GM21786 (cell line): ENCODE measurements at regions not wholly inside any gene's neighbourhood (a gene's known extent, or its start where the extent isn't known, plus 50 kb on each side); places are given as distances from the start of the nearest gene placed in this dataset.
"Not testable (repeated sequence)": the region's sequence is repeated elsewhere in the genome, so short reads cannot be mapped to it uniquely, and the experiment has no call there.

Experiments used
- ATAC-seq: cut with Tn5 transposase; IDR thresholded peaks from one replicate; pipeline ENCODE4 v1.9.1; 2021; ENCODE audit not compliant: unreplicated experiment

DNA sequence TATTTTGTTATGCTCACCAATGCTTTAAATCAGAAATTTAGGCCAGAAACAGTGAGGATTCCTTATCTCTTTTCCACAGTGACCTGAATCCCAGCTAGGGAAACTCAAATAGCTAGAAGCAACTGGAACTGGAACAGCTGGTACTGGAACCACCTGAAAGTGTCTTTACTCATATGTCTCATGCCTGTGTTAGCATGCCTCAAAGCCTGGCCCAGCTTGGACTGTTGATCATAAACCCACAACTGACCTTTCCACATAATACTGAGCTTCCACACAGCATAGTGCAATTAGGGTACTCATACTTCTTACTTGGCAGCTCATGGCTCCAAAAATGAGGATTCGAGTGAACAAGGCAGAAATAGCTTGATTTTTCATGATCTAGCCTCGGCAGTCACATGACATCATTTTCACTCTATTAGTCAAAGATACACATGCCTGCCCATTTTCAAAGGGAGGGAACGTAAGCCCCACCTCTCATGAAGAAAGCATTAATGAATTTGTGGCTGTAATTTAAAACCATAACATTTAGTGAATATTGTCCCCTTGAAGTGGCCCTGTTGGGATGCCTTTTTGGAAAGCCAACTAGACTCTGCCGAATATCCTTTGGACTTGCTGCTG, 80.8 kb upstream of the ACSL1 start:
- ATAC-seq: no peak

DNA sequence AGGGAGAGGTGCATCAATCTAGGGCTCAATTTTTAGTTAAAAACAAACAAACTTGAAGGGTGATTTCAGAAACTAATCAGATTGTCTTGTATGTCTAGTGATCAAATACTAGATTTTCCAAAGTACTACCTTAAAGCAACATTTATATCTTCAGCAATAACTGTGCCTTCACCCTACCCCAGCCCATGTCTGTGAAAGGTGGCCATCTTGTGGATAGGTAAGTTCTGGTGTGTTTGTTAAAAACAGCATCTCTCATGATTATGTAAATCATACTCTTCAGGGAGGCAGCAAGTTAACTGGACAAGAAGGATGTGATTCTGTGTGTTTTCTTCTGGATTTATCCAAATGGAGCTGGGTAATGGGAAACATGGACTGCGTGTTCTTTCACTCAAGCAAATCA, 81.4 kb upstream of the ACSL1 start:
- peak; percentile 62 for ATAC-seq

- no peak for ATAC-seq
Observed at GRCh38 chr4:184907810-184908209, 82.0 kb upstream of the ACSL1 start.

GRCh38 chr4:184911310-184911709, 85.5 kb upstream of the ACSL1 start:
- no peak for ATAC-seq

- ATAC-seq: no peak
Observed at GRCh38 chr4:184913356-184914143, 87.8 kb upstream of the ACSL1 start.

DNA sequence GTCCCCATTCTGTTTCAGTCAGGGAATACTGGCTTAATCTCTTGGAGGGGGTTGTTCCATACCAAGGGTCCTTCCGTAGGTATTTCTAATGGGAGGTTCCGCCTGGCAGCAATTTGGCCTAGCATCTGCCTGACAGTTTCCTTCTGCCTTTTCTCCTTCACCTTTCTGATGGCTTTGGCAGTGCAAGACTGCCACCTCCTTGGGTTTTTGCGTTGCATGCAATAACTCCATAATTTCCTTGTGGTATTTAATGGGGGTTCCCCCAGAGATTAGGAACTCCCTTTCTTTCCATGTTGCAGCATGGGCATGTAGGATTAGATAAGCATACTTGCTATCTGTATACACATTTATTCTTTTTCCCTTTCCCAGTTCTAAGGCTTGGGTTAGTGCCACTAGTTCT, 93.0 kb upstream of the ACSL1 start:
- not testable (repeated sequence) for ATAC-seq

GRCh38 chr4:184921456-184921855, 95.7 kb upstream of the ACSL1 start:
- no peak for ATAC-seq

DNA sequence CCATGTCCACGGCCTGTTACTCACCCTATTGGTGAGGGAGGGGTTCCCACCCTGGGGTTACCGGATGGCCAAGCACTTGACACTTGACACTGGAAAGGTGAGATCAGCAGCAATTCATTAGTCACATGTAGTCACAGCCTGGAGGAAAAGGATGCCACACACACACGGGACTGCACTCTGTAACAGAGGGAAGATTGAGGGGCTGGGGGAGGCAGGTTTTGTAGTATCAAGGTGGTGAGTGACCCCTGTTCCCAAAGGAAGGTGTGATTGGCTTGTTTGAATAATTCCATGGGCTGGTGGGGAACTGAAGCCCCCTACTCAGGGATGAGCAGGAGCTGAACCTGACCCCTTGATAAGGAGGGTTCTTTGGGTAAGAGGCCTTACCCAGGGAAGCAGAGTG, 96.0 kb upstream of the HELT start:
- ATAC-seq: no peak

- no peak for ATAC-seq
Observed at GRCh38 chr4:184924516-184924915, 93.8 kb upstream of the HELT start.

DNA sequence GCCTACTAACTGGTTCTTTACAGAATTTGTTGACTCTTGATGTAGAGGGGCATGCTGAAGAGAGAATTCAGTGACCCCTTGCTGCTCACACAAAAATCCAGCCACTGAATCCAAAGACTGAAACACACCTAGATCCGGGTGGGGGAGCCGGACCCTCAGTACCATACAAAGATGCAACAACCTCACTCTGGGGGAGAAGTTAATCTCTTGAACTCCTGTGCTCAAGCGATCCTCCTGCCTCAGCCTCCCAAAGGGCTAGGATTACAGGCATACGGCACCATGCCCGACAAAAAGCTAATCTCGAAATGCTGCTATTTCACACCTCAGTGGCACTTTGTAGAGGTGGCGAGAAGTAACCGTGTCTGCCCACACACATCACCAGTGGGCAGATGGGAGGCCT, 88.8 kb upstream of the HELT start:
- ATAC-seq: no peak

DNA sequence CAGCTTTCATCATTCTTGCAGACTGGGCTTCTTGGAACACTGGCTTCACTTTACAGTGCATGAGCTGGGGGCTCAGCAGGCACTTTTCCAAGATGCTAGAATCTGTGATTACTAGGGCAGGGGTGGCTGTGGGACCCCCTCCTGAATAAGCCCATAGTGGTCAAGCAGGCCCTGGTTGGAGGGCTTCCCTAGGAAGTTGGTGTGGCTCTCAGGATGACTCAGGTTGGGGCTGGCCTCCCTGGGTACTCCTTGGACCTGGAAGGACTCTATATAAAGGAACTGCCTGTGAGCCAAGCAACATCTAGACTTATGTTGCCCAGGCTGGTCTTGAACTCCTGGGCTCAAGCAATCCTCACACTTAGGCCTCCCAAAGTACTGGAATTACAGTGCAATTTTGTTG, 88.3 kb upstream of the HELT start:
- no peak for ATAC-seq

- ATAC-seq: no peak
Observed at GRCh38 chr4:184932343-184932742, 85.9 kb upstream of the HELT start.

DNA sequence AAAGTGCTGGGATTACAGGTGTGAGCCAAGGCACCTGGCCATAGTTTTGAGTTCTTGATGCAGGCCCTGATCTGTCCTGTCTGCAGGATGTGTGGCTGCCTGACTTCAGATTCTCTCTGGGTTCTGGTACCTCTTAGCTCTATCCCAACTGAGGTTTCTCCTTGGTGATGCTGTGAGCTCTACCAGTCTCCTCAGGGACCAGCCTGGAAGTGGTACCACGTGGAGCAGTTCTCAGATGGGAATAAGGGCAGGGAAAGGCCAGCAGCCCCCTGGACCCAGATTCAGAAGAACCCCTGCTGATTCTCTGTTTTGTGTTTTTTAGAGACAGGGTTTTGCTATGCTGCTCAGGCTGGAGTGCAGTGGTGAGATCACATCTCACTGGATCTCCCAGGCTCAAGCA, 85.0 kb upstream of the HELT start:
- no peak for ATAC-seq

DNA sequence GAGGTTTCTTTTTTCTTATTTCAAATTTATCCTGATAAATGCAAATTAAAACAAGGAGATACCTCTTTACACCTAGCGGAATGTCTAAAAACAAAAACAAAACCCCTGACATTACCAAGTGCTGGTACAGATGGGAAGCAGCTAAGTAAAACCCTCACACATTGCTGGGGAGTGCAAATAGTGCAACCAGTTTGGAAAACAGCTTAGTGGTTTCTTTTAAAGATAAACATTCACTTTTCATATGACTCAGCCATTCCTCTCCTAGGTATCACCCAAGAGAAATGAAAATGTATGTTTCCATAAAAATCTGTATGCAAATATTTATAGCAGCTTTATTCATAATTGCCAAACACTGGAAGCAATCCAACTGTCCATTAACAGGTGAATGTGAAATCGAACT, 84.1 kb upstream of the HELT start:
- no peak for ATAC-seq

DNA sequence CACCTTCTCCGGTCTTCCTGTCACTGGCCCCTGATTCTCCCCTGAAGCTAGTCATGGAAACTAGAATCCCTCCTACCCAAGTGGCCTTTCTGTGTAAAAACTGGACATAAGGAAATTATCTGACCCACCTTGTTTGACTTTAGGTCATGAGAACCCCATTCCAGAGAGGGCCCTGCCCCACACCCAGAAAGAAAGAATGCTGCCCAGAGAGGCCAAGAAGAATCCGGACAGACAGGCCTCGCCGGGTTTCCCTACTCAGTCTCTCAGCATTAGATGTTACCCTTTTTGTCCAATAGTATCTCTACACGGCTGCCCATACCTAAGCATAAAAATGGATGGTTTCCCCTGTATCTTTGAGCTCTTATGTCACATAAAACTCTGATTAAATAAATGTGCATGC, 83.3 kb upstream of the HELT start:
- no peak for ATAC-seq

DNA sequence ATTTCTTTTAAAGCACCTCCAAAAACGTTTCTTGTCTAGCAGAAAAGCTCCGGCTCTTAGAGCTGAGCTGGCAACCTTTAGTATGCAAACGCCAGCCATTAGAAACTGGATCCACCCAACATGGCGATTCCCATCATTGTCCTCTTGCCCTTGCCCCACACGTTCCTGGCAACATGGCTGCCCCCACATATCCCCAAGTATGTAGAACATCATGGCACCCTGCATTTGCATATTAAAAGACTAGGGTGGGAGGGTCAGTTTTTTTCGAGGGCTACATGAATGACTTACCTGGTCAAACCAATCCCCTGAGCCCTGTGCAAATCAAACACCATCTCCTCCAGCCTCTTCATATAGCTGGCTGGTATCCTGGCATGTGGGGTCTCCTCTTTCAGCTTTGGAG, 82.2 kb upstream of the HELT start:
- ATAC-seq: no peak

DNA sequence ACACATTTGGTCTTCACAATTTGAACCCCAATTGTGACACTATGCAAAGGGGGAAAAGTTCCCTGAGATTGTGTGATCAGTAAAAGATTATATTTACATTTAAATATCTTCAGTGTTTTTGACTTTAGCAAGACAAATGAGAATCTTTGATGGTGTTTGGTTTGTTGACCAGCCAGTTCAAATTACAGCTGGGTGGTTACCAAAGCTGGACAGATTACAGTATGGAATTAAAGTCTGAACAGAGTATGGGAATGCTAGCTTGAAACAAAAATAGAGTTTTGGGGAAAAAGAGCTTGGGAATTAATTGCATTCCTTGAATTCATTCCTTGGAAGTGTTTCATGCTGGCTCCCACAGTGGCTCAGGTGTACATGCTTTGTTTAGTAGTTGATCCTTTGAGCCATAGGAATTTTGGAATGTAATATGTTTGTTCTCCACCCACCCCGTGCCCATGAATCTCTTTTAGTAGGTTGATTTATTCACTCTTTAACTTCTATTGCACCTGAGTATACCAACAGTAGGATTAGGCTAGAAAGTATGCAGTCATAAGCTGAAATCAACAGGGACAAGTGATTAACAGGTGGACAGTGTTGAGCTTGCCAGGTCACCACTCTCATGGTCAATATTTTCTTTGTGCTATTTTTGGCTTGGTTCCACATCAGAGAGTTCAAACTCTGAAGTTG, 81.1 kb upstream of the HELT start:
- no peak for ATAC-seq

DNA sequence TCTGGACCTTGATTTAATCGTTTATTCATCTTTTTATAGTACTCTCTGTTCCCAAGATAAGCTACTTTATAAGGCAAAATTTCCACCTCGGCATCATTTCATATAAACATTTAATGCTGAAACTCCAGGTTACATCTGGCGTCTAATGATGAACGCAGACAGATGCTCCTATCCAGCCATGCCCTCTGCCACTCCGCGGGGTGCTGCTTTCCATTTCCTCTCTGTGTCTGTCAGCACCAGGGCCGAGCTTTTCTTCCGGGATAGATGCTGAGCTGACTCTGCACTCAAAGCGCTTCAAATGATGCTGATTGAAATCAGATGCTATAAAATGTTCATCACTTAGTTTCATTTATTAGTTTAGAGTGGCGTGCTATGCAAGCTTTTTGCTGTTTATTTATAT, 80.5 kb upstream of the HELT start:
- no peak for ATAC-seq

- no peak for ATAC-seq
Observed at GRCh38 chr4:184938871-184939270, 79.4 kb upstream of the HELT start.

DNA sequence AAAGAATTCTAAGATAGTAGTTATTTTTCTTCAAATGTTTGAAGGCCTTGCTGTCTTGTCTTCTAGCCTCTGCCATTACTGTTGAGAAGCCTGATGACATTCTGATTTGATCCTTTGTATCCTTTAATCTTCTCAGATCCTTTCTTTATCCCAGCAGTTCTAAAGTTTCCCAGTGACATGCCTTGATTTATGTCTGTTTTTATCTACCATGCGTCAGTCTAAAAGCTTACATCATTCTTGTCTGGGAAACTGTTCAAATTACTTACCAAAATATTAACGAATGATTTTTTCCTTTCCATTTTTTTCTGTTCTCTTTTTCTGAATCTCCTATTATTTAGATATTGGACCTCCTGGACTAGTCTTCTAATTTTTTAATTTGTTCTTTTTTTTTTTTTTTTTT, 78.3 kb upstream of the HELT start:
- ATAC-seq: no peak

GRCh38 chr4:184940500-184940899, 77.8 kb upstream of the HELT start:
- no peak for ATAC-seq

- ATAC-seq: no peak
Observed at GRCh38 chr4:184941671-184942418, 76.4 kb upstream of the HELT start.
